Keratinocyte (primary cell): ENCODE measurements at regions not wholly inside any gene's neighbourhood (a gene's known extent, or its start where the extent isn't known, plus 50 kb on each side); places are given as distances from the start of the nearest gene placed in this dataset.

Experiments
- DNase-seq: peaks from one replicate; pipeline ENCODE4 v3.0.0-alpha.2; 2011; ENCODE audit warnings: low read depth, missing footprints, low spot score
- FAIRE-seq: peaks from 2 replicates; lab custom pipeline; 2011; peaks lifted over from hg19 to GRCh38; lab: Jason Lieb, UNC
- H2AFZ ChIP-seq: 2 replicates; pipeline ENCODE4 v1.6.0; 2012; ENCODE audit warnings: low read length, control low read depth, inconsistent platforms; ENCODE audit not compliant: control insufficient read depth
- H3K27ac ChIP-seq: 2 replicates; pipeline ENCODE4 v1.5.1; 2011; ENCODE audit warnings: low read length; ENCODE audit not compliant: control insufficient read depth, insufficient read depth
- H3K27me3 ChIP-seq: 3 replicates; pipeline ENCODE4 v1.6.0; 2011; ENCODE audit warnings: low read length; ENCODE audit not compliant: control insufficient read depth, insufficient read depth; ENCODE audit errors: extremely low read depth
- H3K36me3 ChIP-seq, 2 experiments: 2 replicates in 1 of 2; 3 replicates in 1 of 2; pipeline ENCODE4 v1.5.1; 2011; ENCODE audit warnings: low read length in 2 of 2, mild to moderate bottlenecking in 1 of 2; ENCODE audit not compliant: control insufficient read depth in 2 of 2, insufficient read depth in 2 of 2; ENCODE audit errors: extremely low read depth in 1 of 2
- H3K4me1 ChIP-seq: 3 replicates; pipeline ENCODE4 v1.5.1; 2011; ENCODE audit warnings: low read length; ENCODE audit not compliant: control insufficient read depth, insufficient read depth; ENCODE audit errors: extremely low read depth
- H3K4me2 ChIP-seq: 3 replicates; pipeline ENCODE4 v1.6.0; 2011; ENCODE audit warnings: low read depth, low read length; ENCODE audit not compliant: control insufficient read depth, insufficient read depth; ENCODE audit errors: extremely low read depth
- H3K4me3 ChIP-seq, 3 experiments: fragments of 200-600 bp in 1 of 3; sonication (generic) in 1 of 3; 2 replicates in 2 of 3; 3 replicates in 1 of 3; pipeline ENCODE4 v1.5.1; 2011 to 2016; ENCODE audit warnings: low read length in 3 of 3, mild to moderate bottlenecking in 3 of 3, control low read depth in 2 of 3, inconsistent platforms in 1 of 3, low read depth in 1 of 3, mixed read lengths in 1 of 3, mixed run types in 1 of 3, moderate library complexity in 1 of 3; ENCODE audit not compliant: control insufficient read depth in 2 of 3, insufficient read depth in 2 of 3; ENCODE audit errors: extremely low read depth in 1 of 3
- H3K79me2 ChIP-seq: 2 replicates; pipeline ENCODE4 v1.6.0; 2012; ENCODE audit warnings: low read length; ENCODE audit not compliant: control insufficient read depth, insufficient read depth
- H3K9ac ChIP-seq: 3 replicates; pipeline ENCODE4 v1.6.0; 2011; ENCODE audit warnings: low read length; ENCODE audit not compliant: control insufficient read depth, insufficient read depth; ENCODE audit errors: extremely low read depth
- H3K9me1 ChIP-seq: 3 replicates; pipeline ENCODE4 v1.6.0; 2011; ENCODE audit warnings: low read length; ENCODE audit not compliant: control insufficient read depth, insufficient read depth; ENCODE audit errors: extremely low read depth
- H3K9me3 ChIP-seq: 2 replicates; pipeline ENCODE4 v1.5.1; 2012; ENCODE audit warnings: low read depth, low read length; ENCODE audit not compliant: control insufficient read depth
- H4K20me1 ChIP-seq: 3 replicates; pipeline ENCODE4 v1.6.0; 2011; ENCODE audit warnings: low read length; ENCODE audit not compliant: control insufficient read depth, insufficient read depth; ENCODE audit errors: extremely low read depth
- EZH2 ChIP-seq: IDR thresholded peaks from one replicate; pipeline ENCODE4 v1.6.1; 2012; ENCODE audit warnings: inconsistent platforms, mild to moderate bottlenecking, low read length, moderate library complexity
- dilution Hi-C: fragments of 300-500 bp; cut with MboI; formaldehyde crosslinking; loops from one replicate; pipeline ENCODE4 v1.7.0; 2020; ENCODE audit warnings: low sequenced_read_pairs; ENCODE audit not compliant: extremely low pct_ligation_motif_present
- TF ChIP-seq, protein P1 (sequence below), 3 experiments: IDR thresholded peaks in 1 of 3; conservative IDR thresholded peaks in 1 of 3; optimal IDR thresholded peaks in 1 of 3; 2 replicates in 2 of 3; 3 replicates in 1 of 3; pipeline versions ENCODE3 to v1.5.1; 2011; ENCODE audit warnings: low read length in 3 of 3, mild to moderate bottlenecking in 3 of 3, moderate library complexity in 2 of 3, control low read depth in 1 of 3, inconsistent platforms in 1 of 3; ENCODE audit not compliant: insufficient read depth in 2 of 3; ENCODE audit errors: extremely low read depth in 1 of 3

DNA sequence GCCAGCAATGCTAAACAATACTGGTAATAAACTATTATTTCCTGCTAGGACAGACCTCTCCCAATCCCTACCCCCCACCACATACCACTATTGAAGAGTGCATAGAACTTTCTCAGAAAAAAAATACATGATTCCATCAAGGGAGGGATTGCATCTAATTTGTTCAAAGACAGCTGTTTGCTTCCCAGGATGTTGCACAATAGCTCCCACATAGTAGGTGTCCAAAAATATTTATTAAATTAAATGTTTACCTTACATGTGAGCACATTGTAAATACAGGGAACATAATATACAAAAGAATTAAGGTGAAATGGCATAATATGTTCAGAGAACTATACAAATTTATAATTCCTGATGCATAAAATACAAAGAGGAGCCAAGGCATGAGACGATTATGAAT lies 1111.8 kb upstream of the LCORL start:
- Histone ChIP-seq H3K79me2 (no peaks in the 10 kb centered on the region), H3K4me3 (no peak overlapping the region), H3K9me1 (no peaks in the 10 kb centered on the region), H4K20me1 (no peaks in the 10 kb centered on the region), H2AFZ (no peak overlapping the region), H3K4me1 (no peaks in the 10 kb centered on the region), H3K27ac (no peak overlapping the region), H3K9me3 (no peaks in the 10 kb centered on the region), H3K9ac (no peak overlapping the region), H3K36me3 (no peaks in the 10 kb centered on the region), H3K4me2 (no peak overlapping the region), H3K27me3 (no peaks in the 10 kb centered on the region)
- DNase-seq (no peak), FAIRE-seq (no peak)
- TF ChIP-seq EZH2, result no peak
- TF ChIP-seq, protein P1, sequence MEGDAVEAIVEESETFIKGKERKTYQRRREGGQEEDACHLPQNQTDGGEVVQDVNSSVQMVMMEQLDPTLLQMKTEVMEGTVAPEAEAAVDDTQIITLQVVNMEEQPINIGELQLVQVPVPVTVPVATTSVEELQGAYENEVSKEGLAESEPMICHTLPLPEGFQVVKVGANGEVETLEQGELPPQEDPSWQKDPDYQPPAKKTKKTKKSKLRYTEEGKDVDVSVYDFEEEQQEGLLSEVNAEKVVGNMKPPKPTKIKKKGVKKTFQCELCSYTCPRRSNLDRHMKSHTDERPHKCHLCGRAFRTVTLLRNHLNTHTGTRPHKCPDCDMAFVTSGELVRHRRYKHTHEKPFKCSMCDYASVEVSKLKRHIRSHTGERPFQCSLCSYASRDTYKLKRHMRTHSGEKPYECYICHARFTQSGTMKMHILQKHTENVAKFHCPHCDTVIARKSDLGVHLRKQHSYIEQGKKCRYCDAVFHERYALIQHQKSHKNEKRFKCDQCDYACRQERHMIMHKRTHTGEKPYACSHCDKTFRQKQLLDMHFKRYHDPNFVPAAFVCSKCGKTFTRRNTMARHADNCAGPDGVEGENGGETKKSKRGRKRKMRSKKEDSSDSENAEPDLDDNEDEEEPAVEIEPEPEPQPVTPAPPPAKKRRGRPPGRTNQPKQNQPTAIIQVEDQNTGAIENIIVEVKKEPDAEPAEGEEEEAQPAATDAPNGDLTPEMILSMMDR (optimal IDR thresholded peaks at IDR 0.05 in 1 of 3, IDR thresholded peaks at IDR 0.05 in 1 of 3, conservative IDR thresholded peaks at IDR 0.05 in 1 of 3; ENCODE audit: extremely low read depth in 1 of 3, insufficient read depth in 2 of 3, low read length in 3 of 3), result no peak
- dilution Hi-C loops, result no loop called here

GRCh38 chr4:19130866-19131265 lies 1109.3 kb upstream of the LCORL start:
- no peak overlapping the region for H3K9ac ChIP-seq
- H3K36me3 ChIP-seq, result no peaks in the 10 kb centered on the region
- H3K4me2 ChIP-seq, result no peak overlapping the region
- dilution Hi-C loops, result no loop called here
- DNase-seq, result no peak
- no peaks in the 10 kb centered on the region for H4K20me1 ChIP-seq
- no peak for FAIRE-seq
- H3K4me1 ChIP-seq, result no peaks in the 10 kb centered on the region
- no peak overlapping the region for H3K27ac ChIP-seq
- H3K9me1 ChIP-seq, result no peaks in the 10 kb centered on the region
- TF ChIP-seq, protein P1 (optimal IDR thresholded peaks at IDR 0.05 in 1 of 3, IDR thresholded peaks at IDR 0.05 in 1 of 3, conservative IDR thresholded peaks at IDR 0.05 in 1 of 3; ENCODE audit: extremely low read depth in 1 of 3, insufficient read depth in 2 of 3, low read length in 3 of 3), result no peak
- TF ChIP-seq EZH2, result no peak
- no peaks in the 10 kb centered on the region for H3K79me2 ChIP-seq
- no peaks in the 10 kb centered on the region for H3K27me3 ChIP-seq
- H3K9me3 ChIP-seq, result no peaks in the 10 kb centered on the region
- H2AFZ ChIP-seq, result no peak overlapping the region
- H3K4me3 ChIP-seq, result no peak overlapping the region
